HEK293 (cell line): ENCODE measurements at regions not wholly inside any gene's neighbourhood (a gene's known extent, or its start where the extent isn't known, plus 50 kb on each side); places are given as distances from the start of the nearest gene placed in this dataset.

ENCODE experiments used
- CTCF ChIA-PET: fragments of 350-600 bp; formaldehyde crosslinking; extraction: SDS; loops from one replicate; lab custom pipeline; 2021; ENCODE audit warnings: antibody characterized with exemption; lab: Yijun Ruan, JAX
- POLR2A ChIA-PET: fragments of 300-600 bp; formaldehyde crosslinking; extraction: SDS; loops from one replicate; lab custom pipeline; 2020; ENCODE audit warnings: antibody characterized with exemption, inconsistent platforms; lab: Yijun Ruan, JAX
- H3K27ac ChIP-seq: fragments of 200-500 bp; sonication (Bioruptor generic); 2 replicates; pipeline ENCODE4 v1.5.1; 2014; ENCODE audit warnings: low read depth, low read length, control low read depth, inconsistent platforms; ENCODE audit errors: extremely low read depth
- H3K36me3 ChIP-seq, 2 experiments: fragments of 200-500 bp in 1 of 2; sonication (Bioruptor generic) in 1 of 2; 1 replicate in 1 of 2; 2 replicates in 1 of 2; pipeline ENCODE4 v1.5.1; 2014 to 2017; ENCODE audit warnings: inconsistent platforms in 2 of 2, low read length in 2 of 2; ENCODE audit not compliant: control insufficient read depth in 2 of 2, insufficient read depth in 1 of 2
- H3K4me1 ChIP-seq: fragments of 200-500 bp; sonication (Bioruptor generic); 2 replicates; pipeline ENCODE4 v1.5.1; 2014; ENCODE audit warnings: mild to moderate bottlenecking, low read length, inconsistent platforms; ENCODE audit not compliant: control insufficient read depth, insufficient read depth
- H3K4me3 ChIP-seq: 2 replicates; pipeline ENCODE4 v1.5.1; 2011; ENCODE audit warnings: low read depth, mild to moderate bottlenecking, control low read depth, low read length, moderate library complexity
- H3K9me3 ChIP-seq: fragments of 200-500 bp; sonication (Bioruptor generic); 2 replicates; pipeline ENCODE4 v1.5.1; 2014; ENCODE audit warnings: low read depth, low read length, inconsistent platforms; ENCODE audit not compliant: control insufficient read depth, insufficient read depth
- GLI4 ChIP-seq: fragments of 450-650 bp; formaldehyde crosslinking; IDR thresholded peaks from 2 replicates; pipeline ENCODE4 v1.5.1; 2016; ENCODE audit warnings: missing biosample characterization, missing genetic modification characterization
- GLIS2 ChIP-seq: fragments of 450-650 bp; formaldehyde crosslinking; IDR thresholded peaks from 2 replicates; pipeline ENCODE4 v1.5.1; 2016; ENCODE audit warnings: missing biosample characterization, missing genetic modification characterization
- HOXD13 ChIP-seq: sonication (generic); formaldehyde crosslinking; IDR thresholded peaks from 2 replicates; pipeline ENCODE4 v1.8.0; 2022; ENCODE audit warnings: missing genetic modification reagents, borderline replicate concordance
- IKZF3 ChIP-seq: fragments of 450-650 bp; IDR thresholded peaks from 2 replicates; pipeline ENCODE4 v1.5.0; 2018; ENCODE audit warnings: missing biosample characterization, mild to moderate bottlenecking, missing genetic modification characterization, moderate library complexity
- KLF17 ChIP-seq: fragments of 450-650 bp; formaldehyde crosslinking; IDR thresholded peaks from 2 replicates; pipeline ENCODE4 v1.5.1; 2016; ENCODE audit warnings: missing biosample characterization, missing genetic modification characterization
- MYNN ChIP-seq: fragments of 450-650 bp; formaldehyde crosslinking; IDR thresholded peaks from 2 replicates; pipeline ENCODE4 v1.5.1; 2016; ENCODE audit warnings: missing biosample characterization, missing genetic modification characterization, borderline replicate concordance
- SCRT2 ChIP-seq: fragments of 450-650 bp; formaldehyde crosslinking; IDR thresholded peaks from 2 replicates; pipeline ENCODE4 v1.5.1; 2016; ENCODE audit warnings: missing biosample characterization, missing genetic modification characterization
- SP2 ChIP-seq: fragments of 450-650 bp; formaldehyde crosslinking; IDR thresholded peaks from 2 replicates; pipeline ENCODE4 v1.5.1; 2016; ENCODE audit warnings: missing biosample characterization, missing genetic modification characterization
- SP7 ChIP-seq: fragments of 450-650 bp; formaldehyde crosslinking; IDR thresholded peaks from 2 replicates; pipeline ENCODE4 v1.5.1; 2016; ENCODE audit warnings: missing biosample characterization, missing genetic modification characterization
- TRIM28 ChIP-seq: IDR thresholded peaks from 2 replicates; pipeline ENCODE4 v1.6.1; 2011; ENCODE audit warnings: low read length, control low read depth, borderline replicate concordance
- ZBTB17 ChIP-seq: fragments of 450-650 bp; formaldehyde crosslinking; IDR thresholded peaks from 2 replicates; pipeline ENCODE4 v1.5.1; 2016; ENCODE audit warnings: missing biosample characterization, missing genetic modification characterization
- ZNF23 ChIP-seq: fragments of 450-650 bp; formaldehyde crosslinking; IDR thresholded peaks from 2 replicates; pipeline ENCODE4 v1.5.1; 2016; ENCODE audit warnings: missing biosample characterization, missing genetic modification characterization, borderline replicate concordance
- ZNF24 ChIP-seq: fragments of 450-650 bp; formaldehyde crosslinking; IDR thresholded peaks from 2 replicates; pipeline ENCODE4 v1.5.1; 2016; ENCODE audit warnings: missing biosample characterization, missing genetic modification characterization
- ZNF292 ChIP-seq: fragments of 450-650 bp; formaldehyde crosslinking; IDR thresholded peaks from 2 replicates; pipeline ENCODE4 v1.5.1; 2016; ENCODE audit warnings: low read depth, missing biosample characterization, missing genetic modification characterization, borderline replicate concordance
- ZNF362 ChIP-seq: fragments of 450-650 bp; formaldehyde crosslinking; IDR thresholded peaks from 2 replicates; pipeline ENCODE4 v1.5.1; 2016; ENCODE audit warnings: missing biosample characterization, missing genetic modification characterization
- ZNF416 ChIP-seq: fragments of 450-650 bp; formaldehyde crosslinking; IDR thresholded peaks from 2 replicates; pipeline ENCODE4 v1.5.1; 2016; ENCODE audit warnings: missing biosample characterization, missing genetic modification characterization
- ZNF707 ChIP-seq: fragments of 450-650 bp; formaldehyde crosslinking; IDR thresholded peaks from 2 replicates; pipeline ENCODE4 v1.5.1; 2016; ENCODE audit warnings: missing biosample characterization, missing genetic modification characterization
- ZNF792 ChIP-seq: fragments of 450-650 bp; formaldehyde crosslinking; IDR thresholded peaks from 2 replicates; pipeline ENCODE4 v1.5.1; 2016; ENCODE audit warnings: missing biosample characterization, missing genetic modification characterization
- ZNF830 ChIP-seq: fragments of 450-650 bp; IDR thresholded peaks from 2 replicates; pipeline ENCODE4 v1.5.0; 2018; ENCODE audit warnings: missing biosample characterization, missing genetic modification characterization, low read depth, mild to moderate bottlenecking, moderate library complexity
- ZSCAN4 ChIP-seq: fragments of 450-650 bp; formaldehyde crosslinking; IDR thresholded peaks from 2 replicates; pipeline ENCODE4 v1.5.1; 2017; ENCODE audit warnings: missing biosample characterization, missing genetic modification characterization

- POLR2A ChIA-PET, result no interaction called here
- H3K4me1 ChIP-seq, result no peaks in the 10 kb centered on the region
- TF ChIP-seq ZNF792, result no peak
- TF ChIP-seq, all 188 proteins: peak for 0
- Histone ChIP-seq H3K27ac (no peak overlapping the region), H3K9me3 (no peaks in the 10 kb centered on the region), H3K4me3 (no peak overlapping the region), H3K36me3 (no peaks in the 10 kb centered on the region)
- CTCF ChIA-PET, result interaction anchor here (0.8 to 1.6 kb wide), 4 partner anchors 14 to 621 kb away, joined by 3 to 4 read pairs (median 4); no protein-coding TSS in a partner anchor
Observed at GRCh38 chr9:87081503-87081902, 134.2 kb upstream of the GAS1 start.

- CTCF ChIA-PET, result interaction anchor here (0.9 kb wide), 2 partner anchors 9 to 56 kb away, joined by 3 read pairs; no protein-coding TSS in a partner anchor
- POLR2A ChIA-PET, result no interaction called here
- TF ChIP-seq ZSCAN4 (tag by site-specific recombination), result no peak
- no peak for TF ChIP-seq ZNF292 (tag by site-specific recombination)
- Histone ChIP-seq H3K9me3 (no peaks in the 10 kb centered on the region), H3K27ac (no peak overlapping the region), H3K36me3 (no peaks in the 10 kb centered on the region), H3K4me1 (no peaks in the 10 kb centered on the region), H3K4me3 (no peak overlapping the region)
Observed at GRCh38 chr9:87083986-87084385, 136.7 kb upstream of the GAS1 start.

- no peak overlapping the region for H3K4me3 ChIP-seq
- no peak overlapping the region for H3K27ac ChIP-seq
- no peak for TF ChIP-seq ZNF416
- no peak for TF ChIP-seq ZNF24 (tag by site-specific recombination)
- TF ChIP-seq ZNF707 (tag by site-specific recombination), result no peak
- no peak for TF ChIP-seq IKZF3
- no peak for TF ChIP-seq SP2 (tag by site-specific recombination)
- no peak for TF ChIP-seq GLIS2 (tag by site-specific recombination)
- TF ChIP-seq SCRT2, result no peak
- no peak for TF ChIP-seq SP7 (tag by site-specific recombination)
- TF ChIP-seq HOXD13 (CRISPR knock-in tag), result no peak
- no peak for TF ChIP-seq GLI4 (tag by site-specific recombination)
- no peak for TF ChIP-seq ZNF23 (tag by site-specific recombination)
- TF ChIP-seq ZBTB17 (tag by site-specific recombination), result no peak
- no peak for TF ChIP-seq TRIM28
- no peak for TF ChIP-seq MYNN (tag by site-specific recombination)
- TF ChIP-seq ZNF362 (tag by site-specific recombination), result no peak
- H3K4me1 ChIP-seq, result no peaks in the 10 kb centered on the region
- ChIA-PET CTCF (no interaction called here), POLR2A (no interaction called here)
- no peaks in the 10 kb centered on the region for H3K36me3 ChIP-seq
- no peaks in the 10 kb centered on the region for H3K9me3 ChIP-seq
Observed at GRCh38 chr9:87084407-87084806, 137.1 kb upstream of the GAS1 start.

- Histone ChIP-seq H3K4me3 (no peak overlapping the region), H3K27ac (no peak overlapping the region), H3K4me1 (no peaks in the 10 kb centered on the region), H3K36me3 (no peaks in the 10 kb centered on the region), H3K9me3 (no peaks in the 10 kb centered on the region)
- ChIA-PET CTCF (no interaction called here), POLR2A (no interaction called here)
- TF ChIP-seq KLF17 (tag by site-specific recombination), result no peak
- TF ChIP-seq ZNF830, result no peak
Observed at GRCh38 chr9:87085073-87085472, 137.8 kb upstream of the GAS1 start.
